Endothelial cell of umbilical vein (primary cell): ENCODE measurements at regions not wholly inside any gene's neighbourhood (a gene's known extent, or its start where the extent isn't known, plus 50 kb on each side); places are given as distances from the start of the nearest gene placed in this dataset.

Experiments
- BruUV-seq: library from RNA; stranded (reverse); fragments of 400-500 nt; replicated peaks from 2 replicates; lab custom pipeline; 2021; lab: Mats Ljungman, UMichigan
- CTCF ChIA-PET: fragments of 300-600, 350-600 bp; sonication (Branson Sonifier 250); formaldehyde crosslinking; loops from one replicate; lab custom pipeline; 2021; ENCODE audit warnings: antibody characterized with exemption, inconsistent platforms; lab: Charles Lee
- POLR2A ChIA-PET: fragments of 300-600, 350-600 bp; sonication (Branson Sonifier 250); formaldehyde crosslinking; loops from one replicate; lab custom pipeline; 2021; ENCODE audit warnings: antibody characterized with exemption, inconsistent platforms; lab: Charles Lee
- DNase-seq: peaks from one replicate; pipeline ENCODE4 v3.0.0-alpha.2; 2011; ENCODE audit warnings: low read depth, low spot score
- FAIRE-seq: peaks from 2 replicates; lab custom pipeline; 2011; peaks lifted over from hg19 to GRCh38; lab: Jason Lieb, UNC
- H2AFZ ChIP-seq: 2 replicates; pipeline ENCODE4 v1.6.0; 2012; ENCODE audit warnings: low read depth, low read length, control low read depth, inconsistent platforms
- H3K27ac ChIP-seq: 2 replicates; pipeline ENCODE4 v1.5.1; 2011; ENCODE audit warnings: low read depth, mild to moderate bottlenecking, control low read depth, low read length, moderate library complexity; ENCODE audit not compliant: insufficient read depth
- H3K27me3 ChIP-seq, 2 experiments: 2 replicates each; pipeline versions ENCODE4 v1.6.0 to v1.6.1; 2011; ENCODE audit warnings: low read length in 2 of 2, mixed read lengths in 1 of 2; ENCODE audit not compliant: control insufficient read depth in 2 of 2, insufficient read depth in 2 of 2
- H3K36me3 ChIP-seq, 2 experiments: 2 replicates in 1 of 2; 3 replicates in 1 of 2; pipeline ENCODE4 v1.5.1; 2011; ENCODE audit warnings: low read length in 2 of 2, mild to moderate bottlenecking in 1 of 2, moderate library complexity in 1 of 2; ENCODE audit not compliant: control insufficient read depth in 2 of 2, insufficient read depth in 2 of 2; ENCODE audit errors: extremely low read depth in 1 of 2
- H3K4me1 ChIP-seq: 3 replicates; pipeline ENCODE4 v1.5.1; 2011; ENCODE audit warnings: mild to moderate bottlenecking, low read length; ENCODE audit not compliant: control insufficient read depth, insufficient read depth; ENCODE audit errors: extremely low read depth
- H3K4me2 ChIP-seq: 2 replicates; pipeline ENCODE4 v1.6.1; 2011; ENCODE audit warnings: low read length, control low read depth, mixed read lengths; ENCODE audit not compliant: insufficient read depth
- H3K4me3 ChIP-seq, 3 experiments: fragments of 200-600 bp in 1 of 3; sonication (generic), shearing (Covaris generic) in 1 of 3; replicated peaks in 1 of 3; 2 replicates each; pipeline ENCODE4 v1.5.1; 2011 to 2016; ENCODE audit warnings: control low read depth in 3 of 3, low read length in 3 of 3, mild to moderate bottlenecking in 2 of 3, inconsistent platforms in 1 of 3, low read depth in 1 of 3, moderate library complexity in 1 of 3; ENCODE audit not compliant: insufficient read depth in 1 of 3
- H3K79me2 ChIP-seq: 2 replicates; pipeline ENCODE4 v1.6.0; 2012; ENCODE audit warnings: low read length, inconsistent platforms; ENCODE audit not compliant: control insufficient read depth, insufficient read depth
- H3K9ac ChIP-seq: replicated peaks from 2 replicates; pipeline ENCODE3; 2011; ENCODE audit warnings: low read length, control low read depth; ENCODE audit not compliant: insufficient read depth; ENCODE audit errors: extremely low read depth
- H3K9me1 ChIP-seq: replicated peaks from 3 replicates; pipeline ENCODE4 v1.6.0; 2011; ENCODE audit warnings: mild to moderate bottlenecking, low read length; ENCODE audit not compliant: control insufficient read depth, insufficient read depth; ENCODE audit errors: extremely low read depth
- H3K9me3 ChIP-seq: replicated peaks from 2 replicates; pipeline ENCODE4 v1.5.1; 2012; ENCODE audit warnings: low read length, inconsistent platforms; ENCODE audit not compliant: control insufficient read depth, insufficient read depth
- H4K20me1 ChIP-seq: replicated peaks from 2 replicates; pipeline ENCODE3; 2011; ENCODE audit warnings: mild to moderate bottlenecking, low read length; ENCODE audit not compliant: control insufficient read depth, insufficient read depth; ENCODE audit errors: extremely low read depth
- CTCF ChIP-seq, 2 donors: IDR thresholded peaks; 1 replicate in 1 of 2; 2 replicates in 1 of 2; pipeline ENCODE4 v1.5.1; 2011; ENCODE audit warnings: low read length in 2 of 2, mild to moderate bottlenecking in 2 of 2, moderate library complexity in 2 of 2, control low read depth in 1 of 2, inconsistent platforms in 1 of 2, low read depth in 1 of 2; ENCODE audit not compliant: insufficient read depth in 1 of 2; ENCODE audit errors: extremely low read depth in 1 of 2
- EZH2 ChIP-seq: IDR thresholded peaks from 2 replicates; pipeline ENCODE4 v1.6.1; 2012; ENCODE audit warnings: borderline replicate concordance, low read depth, mild to moderate bottlenecking, moderate library complexity, low read length, inconsistent platforms; ENCODE audit not compliant: severe bottlenecking
- FOS ChIP-seq: IDR thresholded peaks from 2 replicates; pipeline ENCODE4 v1.6.1; 2011; ENCODE audit warnings: mild to moderate bottlenecking, low read length, moderate library complexity, borderline replicate concordance; ENCODE audit not compliant: insufficient read depth
- GATA2 ChIP-seq: IDR thresholded peaks from 2 replicates; pipeline ENCODE4 v1.7.0; 2011; ENCODE audit warnings: low read depth, mild to moderate bottlenecking, moderate library complexity, mixed read lengths, low read length; ENCODE audit not compliant: insufficient read length, insufficient read depth
- JUN ChIP-seq: IDR thresholded peaks from 2 replicates; pipeline ENCODE4 v1.6.1; 2011; ENCODE audit warnings: borderline replicate concordance, low read depth; ENCODE audit not compliant: insufficient read length, insufficient read depth
- MAX ChIP-seq: IDR thresholded peaks from 2 replicates; pipeline ENCODE4 v1.6.1; 2011; ENCODE audit not compliant: insufficient read depth, insufficient read length
- MYC ChIP-seq: IDR thresholded peaks from one replicate; pipeline ENCODE4 v1.6.1; 2011; ENCODE audit warnings: mild to moderate bottlenecking, low read depth, low read length
- POLR2A ChIP-seq: IDR thresholded peaks from 2 replicates; pipeline ENCODE4 v1.6.1; 2012; ENCODE audit warnings: low read depth, mild to moderate bottlenecking, control low read depth, low read length
- POLR2AphosphoS5 ChIP-seq: IDR thresholded peaks from 2 replicates; pipeline ENCODE4 v1.6.1; 2012; ENCODE audit warnings: low read depth, mild to moderate bottlenecking, control low read depth, low read length, moderate library complexity; ENCODE audit not compliant: insufficient read depth
- dilution Hi-C: fragments of 300-500 bp; cut with MboI; formaldehyde crosslinking; loops from one replicate; pipeline ENCODE4 v1.15.0; 2019; ENCODE audit warnings: low sequenced_read_pairs; ENCODE audit not compliant: extremely low pct_ligation_motif_present
- intact Hi-C: fragments of 100-400 bp; cut with micrococcal nuclease; formaldehyde crosslinking; loops from one replicate; pipeline ENCODE4 v1.10.0; 2022

GRCh38 chr5:14032918-14033317 is 88.4 kb upstream of the DNAH5 start:
- Histone ChIP-seq H3K4me1 (peaks cover 35% of the 10 kb centered on the region), H2AFZ (no peak overlapping the region), H3K4me3 (no peak overlapping the region), H3K9me3 (no peaks in the 10 kb centered on the region), H3K79me2 (no peaks in the 10 kb centered on the region), H3K9me1 (no peaks in the 10 kb centered on the region), H3K9ac (no peak overlapping the region), H4K20me1 (no peaks in the 10 kb centered on the region), H3K36me3 (no peaks in the 10 kb centered on the region), H3K4me2 (no peak overlapping the region), H3K27me3 (peaks cover 0 to 4% of the 10 kb centered on the region in 2 experiments), H3K27ac (no peak overlapping the region)
- no TSS peak for BruUV-seq
- intact Hi-C loops = no loop called here
- dilution Hi-C loops = no loop called here
- ChIA-PET POLR2A (no interaction called here), CTCF (interaction anchor here (2.0 kb wide), 1 partner anchor 18 kb away, joined by 11 read pairs; no protein-coding TSS in a partner anchor)
- TF ChIP-seq JUN (no peak), POLR2A (no peak), MAX (no peak), GATA2 (no peak), FOS (no peak), EZH2 (no peak), MYC (no peak), POLR2AphosphoS5 (no peak)
- FAIRE-seq (no peak), DNase-seq (no peak)

GRCh38 chr5:14028938-14029584 is 84.6 kb upstream of the DNAH5 start:
- H3K4me3 ChIP-seq = no peak overlapping the region
- H4K20me1 ChIP-seq = no peaks in the 10 kb centered on the region
- BruUV-seq = no TSS peak
- no peaks in the 10 kb centered on the region for H3K4me1 ChIP-seq
- no peaks in the 10 kb centered on the region for H3K36me3 ChIP-seq
- H3K27ac ChIP-seq = no peak overlapping the region
- ChIA-PET POLR2A (no interaction called here), CTCF (no interaction called here)
- no peaks in the 10 kb centered on the region for H3K79me2 ChIP-seq
- FAIRE-seq (no peak), DNase-seq (no peak)
- peaks cover 2 to 8% of the 10 kb centered on the region in 2 experiments for H3K27me3 ChIP-seq
- H3K9ac ChIP-seq = no peak overlapping the region
- H3K4me2 ChIP-seq = no peak overlapping the region
- no peak overlapping the region for H2AFZ ChIP-seq
- intact Hi-C loops = no loop called here
- no peaks in the 10 kb centered on the region for H3K9me1 ChIP-seq
- dilution Hi-C loops = no loop called here
- H3K9me3 ChIP-seq = no peaks in the 10 kb centered on the region
- TF ChIP-seq JUN (no peak), MYC (no peak), EZH2 (no peak), POLR2A (no peak), MAX (no peak), GATA2 (no peak), CTCF (IDR thresholded peaks at IDR 0.05; ENCODE audit: extremely low read depth in 1 of 2, insufficient read depth in 1 of 2, low read depth in 1 of 2, low read length in 2 of 2) (no peak), POLR2AphosphoS5 (no peak), FOS (no peak)
